GM23338 (cell line): ENCODE measurements at regions not wholly inside any gene's neighbourhood (a gene's known extent, or its start where the extent isn't known, plus 50 kb on each side); places are given as distances from the start of the nearest gene placed in this dataset.

ENCODE experiments used
- ATAC-seq: fragments of 200-7000 bp; cut with Tn5 transposase; 3 replicates; pipeline ENCODE4 v1.9.1; 2020
- DNase-seq: peaks from one replicate; pipeline ENCODE4 v3.0.0-alpha.2; 2015; ENCODE audit warnings: low spot score
- H2AFZ ChIP-seq: fragments of 200-600 bp; sonication (generic); 2 replicates; pipeline ENCODE4 v1.8.0; 2016; ENCODE audit warnings: antibody characterized with exemption, mild to moderate bottlenecking, moderate library complexity
- H3F3A ChIP-seq: fragments of 200-600 bp; sonication (generic); replicated peaks from 2 replicates; pipeline ENCODE4 v1.8.0; 2017; ENCODE audit warnings: antibody characterized with exemption, mixed run types, low read depth
- H3K27ac ChIP-seq: fragments of 200-600 bp; sonication (generic); 2 replicates; pipeline ENCODE4 v1.6.1; 2016; ENCODE audit warnings: low read depth
- H3K27me3 ChIP-seq: fragments of 200-600 bp; sonication (generic); 2 replicates; pipeline ENCODE4 v1.8.0; 2016; ENCODE audit warnings: mild to moderate bottlenecking, mixed run types, moderate library complexity; ENCODE audit not compliant: insufficient read depth
- H3K36me3 ChIP-seq: fragments of 200-600 bp; sonication (generic); 2 replicates; pipeline ENCODE4 v1.8.0; 2016; ENCODE audit warnings: mild to moderate bottlenecking; ENCODE audit not compliant: insufficient read depth
- H3K4me1 ChIP-seq: fragments of 200-600 bp; sonication (generic); 2 replicates; pipeline ENCODE4 v1.8.0; 2016; ENCODE audit warnings: mild to moderate bottlenecking, moderate library complexity; ENCODE audit not compliant: insufficient read depth
- H3K4me2 ChIP-seq: fragments of 200-600 bp; sonication (generic); 2 replicates; pipeline ENCODE4 v1.7.1; 2017; ENCODE audit warnings: mixed run types
- H3K4me3 ChIP-seq: fragments of 200-600 bp; sonication (generic); 2 replicates; pipeline ENCODE4 v1.6.1; 2016; ENCODE audit warnings: mixed run types
- H3K79me2 ChIP-seq: fragments of 200-600 bp; sonication (generic); replicated peaks from 2 replicates; pipeline ENCODE4 v1.8.0; 2017; ENCODE audit warnings: mild to moderate bottlenecking; ENCODE audit not compliant: insufficient read depth
- H3K9me2 ChIP-seq: fragments of 200-600 bp; sonication (generic); 2 replicates; pipeline ENCODE4 v1.8.0; 2017; ENCODE audit not compliant: insufficient read depth
- H4K20me1 ChIP-seq: fragments of 200-600 bp; sonication (generic); replicated peaks from 2 replicates; pipeline ENCODE4 v1.8.0; 2017; ENCODE audit warnings: mild to moderate bottlenecking; ENCODE audit not compliant: insufficient read depth
- H3K27ac Mint-ChIP-seq: 2 replicates; pipeline ENCODE4 v1.8.0; 2020; ENCODE audit warnings: inconsistent platforms, mild to moderate bottlenecking, moderate library complexity, mixed read lengths
- H3K27me3 Mint-ChIP-seq: 3 replicates; pipeline ENCODE4 v1.8.0; 2022; ENCODE audit warnings: low read depth, mild to moderate bottlenecking, moderate library complexity, mixed read lengths, inconsistent platforms; ENCODE audit not compliant: insufficient read depth, poor library complexity
- H3K36me3 Mint-ChIP-seq: 3 replicates; pipeline ENCODE4 v1.8.0; 2021; ENCODE audit warnings: low read depth, mild to moderate bottlenecking, inconsistent platforms, moderate library complexity, mixed read lengths
- H3K4me1 Mint-ChIP-seq: 3 replicates; pipeline ENCODE4 v1.8.0; 2020; ENCODE audit warnings: mild to moderate bottlenecking, inconsistent platforms, mixed read lengths
- H3K4me3 Mint-ChIP-seq: 3 replicates; pipeline ENCODE4 v1.8.0; 2021; ENCODE audit warnings: moderate library complexity, mild to moderate bottlenecking, inconsistent platforms, mixed read lengths
- H3K9me3 Mint-ChIP-seq: 3 replicates; pipeline ENCODE4 v1.8.0; 2020; ENCODE audit warnings: moderate library complexity, mild to moderate bottlenecking, inconsistent platforms, mixed read lengths
- CREB1 ChIP-seq: fragments of 250-450 bp; sonication (Bioruptor Pico); IDR thresholded peaks from 2 replicates; pipeline ENCODE4 v1.5.0; 2020; ENCODE audit warnings: low read depth, mild to moderate bottlenecking, moderate library complexity
- EZH2 ChIP-seq: fragments of 200-600 bp; sonication (generic); IDR thresholded peaks from one replicate; pipeline ENCODE4 v1.8.0; 2017; ENCODE audit warnings: antibody characterized with exemption, mild to moderate bottlenecking, low read depth; ENCODE audit not compliant: unreplicated experiment
- EZH2phosphoT487 ChIP-seq: fragments of 200-600 bp; sonication (generic); IDR thresholded peaks from one replicate; pipeline ENCODE4 v1.8.1; 2018; ENCODE audit warnings: antibody characterized with exemption; ENCODE audit not compliant: unreplicated experiment
- JUNB ChIP-seq: IDR thresholded peaks from one replicate; pipeline ENCODE4 v1.6.1; 2016; ENCODE audit warnings: antibody characterized with exemption; ENCODE audit not compliant: unreplicated experiment
- NANOG ChIP-seq: IDR thresholded peaks from 2 replicates; pipeline ENCODE4 v1.6.1; 2016; ENCODE audit warnings: antibody characterized with exemption, borderline replicate concordance
- STAT1 ChIP-seq: IDR thresholded peaks from one replicate; pipeline ENCODE4 v1.6.1; 2016; ENCODE audit warnings: antibody characterized with exemption; ENCODE audit not compliant: unreplicated experiment
- ZNF114 ChIP-seq: fragments of 250-450 bp; sonication (Bioruptor Pico); IDR thresholded peaks from 2 replicates; pipeline ENCODE4 v1.5.0; 2020; ENCODE audit warnings: mild to moderate bottlenecking, moderate library complexity
- ZNF331 ChIP-seq: fragments of 250-450 bp; sonication (Bioruptor Pico); IDR thresholded peaks from 2 replicates; pipeline ENCODE4 v1.5.0; 2020; ENCODE audit warnings: low read depth, mild to moderate bottlenecking, moderate library complexity
- TF ChIP-seq, protein P1 (sequence below), 2 experiments: fragments of 200-600 bp in 1 of 2; sonication (generic) in 1 of 2; conservative IDR thresholded peaks; 2 replicates each; pipeline versions ENCODE4 v1.5.1 to v1.6.1; 2016 to 2017; ENCODE audit warnings: antibody characterized with exemption in 2 of 2, low read depth in 2 of 2, mild to moderate bottlenecking in 2 of 2, moderate library complexity in 1 of 2
- TF ChIP-seq, protein P2 (sequence below): IDR thresholded peaks from one replicate; pipeline ENCODE4 v1.6.1; 2018; ENCODE audit warnings: antibody characterized with exemption; ENCODE audit not compliant: unreplicated experiment
- TF ChIP-seq, protein P3 (sequence below): IDR thresholded peaks from 2 replicates; pipeline ENCODE4 v1.6.1; 2016; ENCODE audit warnings: antibody characterized with exemption

DNA sequence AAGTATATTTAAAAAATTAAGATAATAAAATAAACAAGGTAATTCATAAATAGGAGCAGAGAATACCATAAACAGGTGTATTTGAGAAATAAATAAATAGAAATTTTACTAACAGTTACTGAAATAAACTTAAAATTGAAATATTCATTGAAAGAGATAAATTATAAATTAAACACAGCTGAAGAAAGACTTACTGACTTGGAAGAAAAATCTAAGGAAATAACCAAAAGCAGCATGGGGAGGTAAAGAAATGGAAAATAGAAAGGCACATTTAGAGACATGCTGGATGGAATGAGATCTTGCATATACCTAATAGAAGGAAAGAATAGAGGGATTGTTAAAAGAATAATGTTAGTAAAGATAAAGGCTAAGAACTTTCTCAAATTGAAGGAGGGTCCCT is 96.3 kb downstream of the SOX11 start (continued):
- TF ChIP-seq, protein P1, sequence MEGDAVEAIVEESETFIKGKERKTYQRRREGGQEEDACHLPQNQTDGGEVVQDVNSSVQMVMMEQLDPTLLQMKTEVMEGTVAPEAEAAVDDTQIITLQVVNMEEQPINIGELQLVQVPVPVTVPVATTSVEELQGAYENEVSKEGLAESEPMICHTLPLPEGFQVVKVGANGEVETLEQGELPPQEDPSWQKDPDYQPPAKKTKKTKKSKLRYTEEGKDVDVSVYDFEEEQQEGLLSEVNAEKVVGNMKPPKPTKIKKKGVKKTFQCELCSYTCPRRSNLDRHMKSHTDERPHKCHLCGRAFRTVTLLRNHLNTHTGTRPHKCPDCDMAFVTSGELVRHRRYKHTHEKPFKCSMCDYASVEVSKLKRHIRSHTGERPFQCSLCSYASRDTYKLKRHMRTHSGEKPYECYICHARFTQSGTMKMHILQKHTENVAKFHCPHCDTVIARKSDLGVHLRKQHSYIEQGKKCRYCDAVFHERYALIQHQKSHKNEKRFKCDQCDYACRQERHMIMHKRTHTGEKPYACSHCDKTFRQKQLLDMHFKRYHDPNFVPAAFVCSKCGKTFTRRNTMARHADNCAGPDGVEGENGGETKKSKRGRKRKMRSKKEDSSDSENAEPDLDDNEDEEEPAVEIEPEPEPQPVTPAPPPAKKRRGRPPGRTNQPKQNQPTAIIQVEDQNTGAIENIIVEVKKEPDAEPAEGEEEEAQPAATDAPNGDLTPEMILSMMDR (conservative IDR thresholded peaks at IDR 0.05; ENCODE audit: low read depth in 2 of 2): no peak
- TF ChIP-seq CREB1 (CRISPR knock-in tag) (no peak), NANOG (no peak)

DNA sequence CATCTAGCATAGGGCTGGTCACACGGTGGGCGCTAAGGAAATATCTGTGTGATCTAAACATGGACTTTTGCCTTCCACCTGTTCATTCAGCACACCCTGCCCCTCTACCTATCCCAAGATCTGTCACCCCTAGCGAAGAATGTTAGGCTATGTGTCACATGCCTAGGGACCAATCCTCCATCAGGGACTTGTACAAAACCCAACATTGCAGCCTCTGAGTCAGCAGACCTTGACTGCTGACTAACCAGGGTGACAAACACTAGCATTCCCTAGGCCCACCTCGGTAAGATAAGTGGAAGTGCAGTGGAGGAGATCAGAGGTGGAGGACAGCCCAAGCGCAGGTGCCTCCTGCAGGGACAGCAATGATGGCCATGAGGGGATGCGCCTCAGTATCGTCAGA is 99.2 kb downstream of the SOX11 start:
- Histone ChIP-seq H3K36me3 (no peaks in the 10 kb centered on the region; the same call in 1 of the 2 replicates), H3K4me1 (no peaks in the 10 kb centered on the region), H3K79me2 (no peaks in the 10 kb centered on the region), H4K20me1 (no peaks in the 10 kb centered on the region), H3K27ac (no peak overlapping the region), H3K27me3 (no peaks in the 10 kb centered on the region), H3K4me3 (no peak overlapping the region), H3F3A (no peaks in the 10 kb centered on the region), H2AFZ (no peak overlapping the region), H3K9me2 (0 out of 2 replicates have a peak, but pooled peaks cover under 1% of the 10 kb centered on the region), H3K4me2 (no peak overlapping the region)
- no peak for TF ChIP-seq JUNB
- no peak for TF ChIP-seq CREB1 (CRISPR knock-in tag)
- TF ChIP-seq NANOG: no peak
- no peak for TF ChIP-seq EZH2phosphoT487
- DNase-seq (no peak), ATAC-seq (no peak)
- H3K27me3 Mint-ChIP-seq: no peaks in the 10 kb centered on the region
- no peak overlapping the region for H3K4me3 Mint-ChIP-seq
- no peak overlapping the region for H3K27ac Mint-ChIP-seq
- H3K9me3 Mint-ChIP-seq: peaks cover 26% of the 10 kb centered on the region
- H3K36me3 Mint-ChIP-seq: peaks cover 7% of the 10 kb centered on the region; the same call in 2 of the 3 replicates
- H3K4me1 Mint-ChIP-seq: no peaks in the 10 kb centered on the region

DNA sequence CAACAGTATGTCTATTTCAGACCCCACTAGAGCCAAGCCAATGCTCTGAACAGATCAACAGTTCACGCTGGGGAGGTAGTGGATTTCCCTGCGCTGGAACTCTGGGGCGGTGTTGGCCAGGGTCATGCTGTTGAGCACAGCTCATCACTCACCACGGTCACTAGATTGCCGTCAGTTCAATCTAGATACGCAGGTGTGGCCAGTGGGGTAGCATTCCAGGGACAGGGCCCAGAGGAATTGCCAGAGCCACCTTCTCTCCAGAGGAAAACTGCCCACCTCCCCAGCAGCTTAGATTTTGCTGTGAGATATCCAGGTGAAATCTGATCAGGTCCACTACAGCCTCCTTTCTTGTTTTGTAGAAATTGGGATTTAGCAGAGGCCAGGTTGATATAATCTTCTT is 101.8 kb downstream of the SOX11 start:
- Mint-ChIP-seq H3K27ac (no peak overlapping the region), H3K4me3 (no peak overlapping the region), H3K27me3 (peaks cover 2% of the 10 kb centered on the region), H3K4me1 (no peaks in the 10 kb centered on the region), H3K9me3 (peaks cover 13% of the 10 kb centered on the region), H3K36me3 (peaks cover under 1% of the 10 kb centered on the region; the same call in 2 of the 3 replicates)
- H3K4me2 ChIP-seq: no peak overlapping the region
- no peaks in the 10 kb centered on the region for H4K20me1 ChIP-seq
- no peaks in the 10 kb centered on the region for H3F3A ChIP-seq
- no peak for DNase-seq
- H3K27me3 ChIP-seq: no peaks in the 10 kb centered on the region
- no peak overlapping the region for H2AFZ ChIP-seq
- H3K79me2 ChIP-seq: no peaks in the 10 kb centered on the region
- ATAC-seq: no peak
- no peaks in the 10 kb centered on the region for H3K4me1 ChIP-seq
- H3K36me3 ChIP-seq: 0 out of 2 replicates have a peak, but pooled peaks cover under 1% of the 10 kb centered on the region
- TF ChIP-seq, protein P2, sequence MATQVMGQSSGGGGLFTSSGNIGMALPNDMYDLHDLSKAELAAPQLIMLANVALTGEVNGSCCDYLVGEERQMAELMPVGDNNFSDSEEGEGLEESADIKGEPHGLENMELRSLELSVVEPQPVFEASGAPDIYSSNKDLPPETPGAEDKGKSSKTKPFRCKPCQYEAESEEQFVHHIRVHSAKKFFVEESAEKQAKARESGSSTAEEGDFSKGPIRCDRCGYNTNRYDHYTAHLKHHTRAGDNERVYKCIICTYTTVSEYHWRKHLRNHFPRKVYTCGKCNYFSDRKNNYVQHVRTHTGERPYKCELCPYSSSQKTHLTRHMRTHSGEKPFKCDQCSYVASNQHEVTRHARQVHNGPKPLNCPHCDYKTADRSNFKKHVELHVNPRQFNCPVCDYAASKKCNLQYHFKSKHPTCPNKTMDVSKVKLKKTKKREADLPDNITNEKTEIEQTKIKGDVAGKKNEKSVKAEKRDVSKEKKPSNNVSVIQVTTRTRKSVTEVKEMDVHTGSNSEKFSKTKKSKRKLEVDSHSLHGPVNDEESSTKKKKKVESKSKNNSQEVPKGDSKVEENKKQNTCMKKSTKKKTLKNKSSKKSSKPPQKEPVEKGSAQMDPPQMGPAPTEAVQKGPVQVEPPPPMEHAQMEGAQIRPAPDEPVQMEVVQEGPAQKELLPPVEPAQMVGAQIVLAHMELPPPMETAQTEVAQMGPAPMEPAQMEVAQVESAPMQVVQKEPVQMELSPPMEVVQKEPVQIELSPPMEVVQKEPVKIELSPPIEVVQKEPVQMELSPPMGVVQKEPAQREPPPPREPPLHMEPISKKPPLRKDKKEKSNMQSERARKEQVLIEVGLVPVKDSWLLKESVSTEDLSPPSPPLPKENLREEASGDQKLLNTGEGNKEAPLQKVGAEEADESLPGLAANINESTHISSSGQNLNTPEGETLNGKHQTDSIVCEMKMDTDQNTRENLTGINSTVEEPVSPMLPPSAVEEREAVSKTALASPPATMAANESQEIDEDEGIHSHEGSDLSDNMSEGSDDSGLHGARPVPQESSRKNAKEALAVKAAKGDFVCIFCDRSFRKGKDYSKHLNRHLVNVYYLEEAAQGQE: no peak
- no peak for TF ChIP-seq EZH2
- no peak for TF ChIP-seq EZH2phosphoT487
- TF ChIP-seq, protein P3, sequence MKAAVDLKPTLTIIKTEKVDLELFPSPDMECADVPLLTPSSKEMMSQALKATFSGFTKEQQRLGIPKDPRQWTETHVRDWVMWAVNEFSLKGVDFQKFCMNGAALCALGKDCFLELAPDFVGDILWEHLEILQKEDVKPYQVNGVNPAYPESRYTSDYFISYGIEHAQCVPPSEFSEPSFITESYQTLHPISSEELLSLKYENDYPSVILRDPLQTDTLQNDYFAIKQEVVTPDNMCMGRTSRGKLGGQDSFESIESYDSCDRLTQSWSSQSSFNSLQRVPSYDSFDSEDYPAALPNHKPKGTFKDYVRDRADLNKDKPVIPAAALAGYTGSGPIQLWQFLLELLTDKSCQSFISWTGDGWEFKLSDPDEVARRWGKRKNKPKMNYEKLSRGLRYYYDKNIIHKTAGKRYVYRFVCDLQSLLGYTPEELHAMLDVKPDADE: no peak
- TF ChIP-seq CREB1 (CRISPR knock-in tag): no peak
- TF ChIP-seq ZNF331 (CRISPR knock-in tag): no peak
- TF ChIP-seq, protein P1 (conservative IDR thresholded peaks at IDR 0.05; ENCODE audit: low read depth in 2 of 2): no peak
- TF ChIP-seq STAT1: no peak
- TF ChIP-seq JUNB: no peak
- no peak for TF ChIP-seq ZNF114 (CRISPR knock-in tag)
- H3K4me3 ChIP-seq: no peak overlapping the region
- 0 out of 2 replicates have a peak, but pooled peaks cover 5% of the 10 kb centered on the region for H3K9me2 ChIP-seq
- H3K27ac ChIP-seq: no peak overlapping the region
